ENCODE measurements at regions not wholly inside any gene's neighbourhood (a gene's known extent, or its start where the extent isn't known, plus 50 kb on each side); places are given as distances from the start of the nearest gene placed in this dataset.

DNA sequence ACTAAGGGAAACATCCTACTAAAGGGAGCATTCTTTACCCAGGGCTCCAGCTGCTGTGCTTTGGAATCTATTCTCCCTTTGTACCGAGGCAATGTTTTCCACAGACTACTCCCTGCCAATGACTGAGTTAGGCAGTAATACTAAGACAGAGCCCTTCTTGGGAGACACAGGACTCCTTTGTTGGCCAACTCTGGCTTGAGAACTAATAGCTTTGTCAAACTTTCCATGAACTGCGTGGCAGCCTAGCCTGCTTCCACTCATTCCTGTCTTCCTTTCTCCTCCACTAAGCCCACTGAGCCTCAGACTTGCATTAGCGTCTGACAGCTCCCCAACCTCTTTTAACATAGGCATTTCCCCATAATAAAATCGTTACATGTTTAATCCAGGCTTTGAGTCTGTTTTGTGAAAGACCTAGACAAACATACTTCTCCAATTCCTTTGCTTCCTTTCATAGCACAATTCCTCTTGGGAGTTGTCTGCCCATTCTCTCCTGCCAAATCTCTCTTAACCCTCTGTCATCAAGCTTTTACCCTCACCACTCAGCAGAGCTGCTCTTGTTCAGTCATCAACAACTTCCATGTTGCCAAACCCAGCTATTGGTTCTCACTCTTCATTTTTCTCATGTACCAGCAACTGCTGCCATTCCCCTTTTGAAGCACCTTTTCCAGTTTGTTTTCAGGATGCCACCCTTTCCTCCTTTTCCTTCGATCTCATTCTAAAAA is 300.3 kb upstream of the IGFBP7 start:
- Mint-ChIP-seq H3K9me3 (no peaks in the 10 kb centered on the region), H3K27me3 (ENCODE audit: insufficient read depth, low read depth, poor library complexity) (no peaks in the 10 kb centered on the region), H3K36me3 (ENCODE audit: low read depth) (no peaks in the 10 kb centered on the region), H3K4me1 (no peaks in the 10 kb centered on the region), H3K27ac (no peak overlapping the region), H3K4me3 (no peak overlapping the region)
- no peak for DNase-seq (ENCODE audit: low spot score)
- Histone ChIP-seq H3K4me2 (no peak overlapping the region), H3K9me2 (ENCODE audit: insufficient read depth) (no peaks in the 10 kb centered on the region; the same call in 1 of the 2 replicates), H3F3A (replicated peaks; ENCODE audit: low read depth) (no peaks in the 10 kb centered on the region), H3K27me3 (ENCODE audit: insufficient read depth) (no peaks in the 10 kb centered on the region), H3K27ac (ENCODE audit: low read depth) (no peak overlapping the region), H4K20me1 (replicated peaks; ENCODE audit: insufficient read depth) (no peaks in the 10 kb centered on the region), H2AFZ (peak overlapping the region; percentile 82), H3K4me1 (ENCODE audit: insufficient read depth) (no peaks in the 10 kb centered on the region), H3K79me2 (replicated peaks; ENCODE audit: insufficient read depth) (no peaks in the 10 kb centered on the region), H3K36me3 (ENCODE audit: insufficient read depth) (no peaks in the 10 kb centered on the region), H3K4me3 (no peak overlapping the region)
- TF ChIP-seq NANOG (IDR thresholded peaks at IDR 0.05; ENCODE audit: borderline replicate concordance) = no peak
- TF ChIP-seq EZH2phosphoT487 (IDR thresholded peaks at IDR 0.05; ENCODE audit: unreplicated experiment) = no peak
- TF ChIP-seq, protein P1, sequence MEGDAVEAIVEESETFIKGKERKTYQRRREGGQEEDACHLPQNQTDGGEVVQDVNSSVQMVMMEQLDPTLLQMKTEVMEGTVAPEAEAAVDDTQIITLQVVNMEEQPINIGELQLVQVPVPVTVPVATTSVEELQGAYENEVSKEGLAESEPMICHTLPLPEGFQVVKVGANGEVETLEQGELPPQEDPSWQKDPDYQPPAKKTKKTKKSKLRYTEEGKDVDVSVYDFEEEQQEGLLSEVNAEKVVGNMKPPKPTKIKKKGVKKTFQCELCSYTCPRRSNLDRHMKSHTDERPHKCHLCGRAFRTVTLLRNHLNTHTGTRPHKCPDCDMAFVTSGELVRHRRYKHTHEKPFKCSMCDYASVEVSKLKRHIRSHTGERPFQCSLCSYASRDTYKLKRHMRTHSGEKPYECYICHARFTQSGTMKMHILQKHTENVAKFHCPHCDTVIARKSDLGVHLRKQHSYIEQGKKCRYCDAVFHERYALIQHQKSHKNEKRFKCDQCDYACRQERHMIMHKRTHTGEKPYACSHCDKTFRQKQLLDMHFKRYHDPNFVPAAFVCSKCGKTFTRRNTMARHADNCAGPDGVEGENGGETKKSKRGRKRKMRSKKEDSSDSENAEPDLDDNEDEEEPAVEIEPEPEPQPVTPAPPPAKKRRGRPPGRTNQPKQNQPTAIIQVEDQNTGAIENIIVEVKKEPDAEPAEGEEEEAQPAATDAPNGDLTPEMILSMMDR (conservative IDR thresholded peaks at IDR 0.05; ENCODE audit: low read depth in 2 of 2) = no peak
- no peak for TF ChIP-seq ZNF331 (CRISPR knock-in tag; IDR thresholded peaks at IDR 0.05; ENCODE audit: low read depth)
- no peak for TF ChIP-seq STAT1 (IDR thresholded peaks at IDR 0.05; ENCODE audit: unreplicated experiment)
- TF ChIP-seq, protein P2, sequence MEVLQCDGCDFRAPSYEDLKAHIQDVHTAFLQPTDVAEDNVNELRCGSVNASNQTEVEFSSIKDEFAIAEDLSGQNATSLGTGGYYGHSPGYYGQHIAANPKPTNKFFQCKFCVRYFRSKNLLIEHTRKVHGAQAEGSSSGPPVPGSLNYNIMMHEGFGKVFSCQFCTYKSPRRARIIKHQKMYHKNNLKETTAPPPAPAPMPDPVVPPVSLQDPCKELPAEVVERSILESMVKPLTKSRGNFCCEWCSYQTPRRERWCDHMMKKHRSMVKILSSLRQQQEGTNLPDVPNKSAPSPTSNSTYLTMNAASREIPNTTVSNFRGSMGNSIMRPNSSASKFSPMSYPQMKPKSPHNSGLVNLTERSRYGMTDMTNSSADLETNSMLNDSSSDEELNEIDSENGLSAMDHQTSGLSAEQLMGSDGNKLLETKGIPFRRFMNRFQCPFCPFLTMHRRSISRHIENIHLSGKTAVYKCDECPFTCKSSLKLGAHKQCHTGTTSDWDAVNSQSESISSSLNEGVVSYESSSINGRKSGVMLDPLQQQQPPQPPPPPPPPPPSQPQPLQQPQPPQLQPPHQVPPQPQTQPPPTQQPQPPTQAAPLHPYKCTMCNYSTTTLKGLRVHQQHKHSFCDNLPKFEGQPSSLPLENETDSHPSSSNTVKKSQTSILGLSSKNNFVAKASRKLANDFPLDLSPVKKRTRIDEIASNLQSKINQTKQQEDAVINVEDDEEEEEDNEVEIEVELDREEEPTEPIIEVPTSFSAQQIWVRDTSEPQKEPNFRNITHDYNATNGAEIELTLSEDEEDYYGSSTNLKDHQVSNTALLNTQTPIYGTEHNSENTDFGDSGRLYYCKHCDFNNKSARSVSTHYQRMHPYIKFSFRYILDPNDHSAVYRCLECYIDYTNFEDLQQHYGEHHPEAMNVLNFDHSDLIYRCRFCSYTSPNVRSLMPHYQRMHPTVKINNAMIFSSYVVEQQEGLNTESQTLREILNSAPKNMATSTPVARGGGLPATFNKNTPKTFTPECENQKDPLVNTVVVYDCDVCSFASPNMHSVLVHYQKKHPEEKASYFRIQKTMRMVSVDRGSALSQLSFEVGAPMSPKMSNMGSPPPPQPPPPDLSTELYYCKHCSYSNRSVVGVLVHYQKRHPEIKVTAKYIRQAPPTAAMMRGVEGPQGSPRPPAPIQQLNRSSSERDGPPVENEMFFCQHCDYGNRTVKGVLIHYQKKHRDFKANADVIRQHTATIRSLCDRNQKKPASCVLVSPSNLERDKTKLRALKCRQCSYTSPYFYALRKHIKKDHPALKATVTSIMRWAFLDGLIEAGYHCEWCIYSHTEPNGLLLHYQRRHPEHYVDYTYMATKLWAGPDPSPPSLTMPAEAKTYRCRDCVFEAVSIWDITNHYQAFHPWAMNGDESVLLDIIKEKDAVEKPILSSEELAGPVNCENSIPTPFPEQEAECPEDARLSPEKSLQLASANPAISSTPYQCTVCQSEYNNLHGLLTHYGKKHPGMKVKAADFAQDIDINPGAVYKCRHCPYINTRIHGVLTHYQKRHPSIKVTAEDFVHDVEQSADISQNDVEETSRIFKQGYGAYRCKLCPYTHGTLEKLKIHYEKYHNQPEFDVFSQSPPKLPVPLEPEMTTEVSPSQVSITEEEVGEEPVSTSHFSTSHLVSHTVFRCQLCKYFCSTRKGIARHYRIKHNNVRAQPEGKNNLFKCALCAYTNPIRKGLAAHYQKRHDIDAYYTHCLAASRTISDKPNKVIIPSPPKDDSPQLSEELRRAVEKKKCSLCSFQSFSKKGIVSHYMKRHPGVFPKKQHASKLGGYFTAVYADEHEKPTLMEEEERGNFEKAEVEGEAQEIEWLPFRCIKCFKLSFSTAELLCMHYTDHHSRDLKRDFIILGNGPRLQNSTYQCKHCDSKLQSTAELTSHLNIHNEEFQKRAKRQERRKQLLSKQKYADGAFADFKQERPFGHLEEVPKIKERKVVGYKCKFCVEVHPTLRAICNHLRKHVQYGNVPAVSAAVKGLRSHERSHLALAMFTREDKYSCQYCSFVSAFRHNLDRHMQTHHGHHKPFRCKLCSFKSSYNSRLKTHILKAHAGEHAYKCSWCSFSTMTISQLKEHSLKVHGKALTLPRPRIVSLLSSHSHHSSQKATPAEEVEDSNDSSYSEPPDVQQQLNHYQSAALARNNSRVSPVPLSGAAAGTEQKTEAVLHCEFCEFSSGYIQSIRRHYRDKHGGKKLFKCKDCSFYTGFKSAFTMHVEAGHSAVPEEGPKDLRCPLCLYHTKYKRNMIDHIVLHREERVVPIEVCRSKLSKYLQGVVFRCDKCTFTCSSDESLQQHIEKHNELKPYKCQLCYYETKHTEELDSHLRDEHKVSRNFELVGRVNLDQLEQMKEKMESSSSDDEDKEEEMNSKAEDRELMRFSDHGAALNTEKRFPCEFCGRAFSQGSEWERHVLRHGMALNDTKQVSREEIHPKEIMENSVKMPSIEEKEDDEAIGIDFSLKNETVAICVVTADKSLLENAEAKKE (CRISPR knock-in tag; IDR thresholded peaks at IDR 0.05) = no peak
- TF ChIP-seq, protein P3, sequence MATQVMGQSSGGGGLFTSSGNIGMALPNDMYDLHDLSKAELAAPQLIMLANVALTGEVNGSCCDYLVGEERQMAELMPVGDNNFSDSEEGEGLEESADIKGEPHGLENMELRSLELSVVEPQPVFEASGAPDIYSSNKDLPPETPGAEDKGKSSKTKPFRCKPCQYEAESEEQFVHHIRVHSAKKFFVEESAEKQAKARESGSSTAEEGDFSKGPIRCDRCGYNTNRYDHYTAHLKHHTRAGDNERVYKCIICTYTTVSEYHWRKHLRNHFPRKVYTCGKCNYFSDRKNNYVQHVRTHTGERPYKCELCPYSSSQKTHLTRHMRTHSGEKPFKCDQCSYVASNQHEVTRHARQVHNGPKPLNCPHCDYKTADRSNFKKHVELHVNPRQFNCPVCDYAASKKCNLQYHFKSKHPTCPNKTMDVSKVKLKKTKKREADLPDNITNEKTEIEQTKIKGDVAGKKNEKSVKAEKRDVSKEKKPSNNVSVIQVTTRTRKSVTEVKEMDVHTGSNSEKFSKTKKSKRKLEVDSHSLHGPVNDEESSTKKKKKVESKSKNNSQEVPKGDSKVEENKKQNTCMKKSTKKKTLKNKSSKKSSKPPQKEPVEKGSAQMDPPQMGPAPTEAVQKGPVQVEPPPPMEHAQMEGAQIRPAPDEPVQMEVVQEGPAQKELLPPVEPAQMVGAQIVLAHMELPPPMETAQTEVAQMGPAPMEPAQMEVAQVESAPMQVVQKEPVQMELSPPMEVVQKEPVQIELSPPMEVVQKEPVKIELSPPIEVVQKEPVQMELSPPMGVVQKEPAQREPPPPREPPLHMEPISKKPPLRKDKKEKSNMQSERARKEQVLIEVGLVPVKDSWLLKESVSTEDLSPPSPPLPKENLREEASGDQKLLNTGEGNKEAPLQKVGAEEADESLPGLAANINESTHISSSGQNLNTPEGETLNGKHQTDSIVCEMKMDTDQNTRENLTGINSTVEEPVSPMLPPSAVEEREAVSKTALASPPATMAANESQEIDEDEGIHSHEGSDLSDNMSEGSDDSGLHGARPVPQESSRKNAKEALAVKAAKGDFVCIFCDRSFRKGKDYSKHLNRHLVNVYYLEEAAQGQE (IDR thresholded peaks at IDR 0.05; ENCODE audit: unreplicated experiment) = no peak
- no peak for TF ChIP-seq EZH2 (IDR thresholded peaks at IDR 0.05; ENCODE audit: low read depth, unreplicated experiment)
- no peak for TF ChIP-seq POLR2AphosphoS5 (IDR thresholded peaks at IDR 0.05; ENCODE audit: low read depth)
- TF ChIP-seq JUNB (IDR thresholded peaks at IDR 0.05; ENCODE audit: unreplicated experiment) = no peak
- no peak for TF ChIP-seq ZNF114 (CRISPR knock-in tag; IDR thresholded peaks at IDR 0.05)
- no peak for TF ChIP-seq CREB1 (CRISPR knock-in tag; IDR thresholded peaks at IDR 0.05; ENCODE audit: low read depth)
- TF ChIP-seq, protein P4, sequence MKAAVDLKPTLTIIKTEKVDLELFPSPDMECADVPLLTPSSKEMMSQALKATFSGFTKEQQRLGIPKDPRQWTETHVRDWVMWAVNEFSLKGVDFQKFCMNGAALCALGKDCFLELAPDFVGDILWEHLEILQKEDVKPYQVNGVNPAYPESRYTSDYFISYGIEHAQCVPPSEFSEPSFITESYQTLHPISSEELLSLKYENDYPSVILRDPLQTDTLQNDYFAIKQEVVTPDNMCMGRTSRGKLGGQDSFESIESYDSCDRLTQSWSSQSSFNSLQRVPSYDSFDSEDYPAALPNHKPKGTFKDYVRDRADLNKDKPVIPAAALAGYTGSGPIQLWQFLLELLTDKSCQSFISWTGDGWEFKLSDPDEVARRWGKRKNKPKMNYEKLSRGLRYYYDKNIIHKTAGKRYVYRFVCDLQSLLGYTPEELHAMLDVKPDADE (IDR thresholded peaks at IDR 0.05) = no peak
- ATAC-seq = no peak

Data from GM23338 (cell line).